ENCODE measurements at regions not wholly inside any gene's neighbourhood (a gene's known extent, or its start where the extent isn't known, plus 50 kb on each side); places are given as distances from the start of the nearest gene placed in this dataset.

DNA sequence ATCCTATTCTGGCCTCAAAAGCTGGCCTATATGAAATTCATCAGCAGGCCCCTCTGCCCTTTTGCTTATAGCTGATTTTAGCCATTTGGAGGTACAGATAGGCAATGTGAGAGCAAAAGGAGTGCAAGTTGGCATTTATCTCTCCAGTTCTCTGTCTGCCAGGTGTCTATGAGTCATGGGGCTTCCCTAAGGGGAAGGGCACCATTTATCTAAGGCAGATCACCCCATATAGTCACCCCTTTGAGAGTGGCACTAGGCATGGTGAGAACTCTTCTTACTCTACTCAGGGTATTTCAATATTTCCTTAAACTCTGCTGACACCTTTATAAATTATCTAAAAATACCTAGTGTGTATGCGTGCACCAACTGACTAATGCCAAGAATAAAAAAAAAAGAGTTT is 314.7 kb upstream of the CDH6 start:
- TF ChIP-seq, protein P1, sequence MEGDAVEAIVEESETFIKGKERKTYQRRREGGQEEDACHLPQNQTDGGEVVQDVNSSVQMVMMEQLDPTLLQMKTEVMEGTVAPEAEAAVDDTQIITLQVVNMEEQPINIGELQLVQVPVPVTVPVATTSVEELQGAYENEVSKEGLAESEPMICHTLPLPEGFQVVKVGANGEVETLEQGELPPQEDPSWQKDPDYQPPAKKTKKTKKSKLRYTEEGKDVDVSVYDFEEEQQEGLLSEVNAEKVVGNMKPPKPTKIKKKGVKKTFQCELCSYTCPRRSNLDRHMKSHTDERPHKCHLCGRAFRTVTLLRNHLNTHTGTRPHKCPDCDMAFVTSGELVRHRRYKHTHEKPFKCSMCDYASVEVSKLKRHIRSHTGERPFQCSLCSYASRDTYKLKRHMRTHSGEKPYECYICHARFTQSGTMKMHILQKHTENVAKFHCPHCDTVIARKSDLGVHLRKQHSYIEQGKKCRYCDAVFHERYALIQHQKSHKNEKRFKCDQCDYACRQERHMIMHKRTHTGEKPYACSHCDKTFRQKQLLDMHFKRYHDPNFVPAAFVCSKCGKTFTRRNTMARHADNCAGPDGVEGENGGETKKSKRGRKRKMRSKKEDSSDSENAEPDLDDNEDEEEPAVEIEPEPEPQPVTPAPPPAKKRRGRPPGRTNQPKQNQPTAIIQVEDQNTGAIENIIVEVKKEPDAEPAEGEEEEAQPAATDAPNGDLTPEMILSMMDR (IDR thresholded peaks at IDR 0.05): no peak
- Histone ChIP-seq H3K4me3 (no peak overlapping the region), H3K27me3 (no peaks in the 10 kb centered on the region), H3K4me1 (peaks cover 0 to 13% of the 10 kb centered on the region in 2 donors), H3K27ac (no peak overlapping the region), H3K9me3 (no peaks in the 10 kb centered on the region), H3K36me3 (no peaks in the 10 kb centered on the region)
- DNase-seq (ENCODE audit: low spot score): no peak

DNA sequence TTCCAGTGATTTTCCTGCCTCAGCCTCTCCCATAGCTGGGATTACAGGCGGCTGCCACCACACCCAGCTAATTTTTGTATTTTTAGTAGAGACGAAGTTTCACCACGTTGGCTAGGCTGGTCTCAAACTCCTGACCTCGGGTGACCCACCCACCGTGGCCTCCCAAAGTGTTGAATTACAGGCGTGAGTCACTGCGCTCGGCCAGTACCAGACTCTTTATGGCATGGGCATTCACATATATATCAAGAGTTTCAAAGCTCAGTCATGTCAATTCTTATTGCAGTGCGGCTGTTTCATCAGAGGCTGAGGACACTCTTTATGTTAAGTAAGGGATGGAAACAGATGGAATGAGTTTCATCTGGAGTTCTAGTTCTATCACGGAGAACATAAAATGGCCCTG is 315.2 kb upstream of the CDH6 start:
- no peak overlapping the region for H3K4me3 ChIP-seq
- TF ChIP-seq, protein P1 (IDR thresholded peaks at IDR 0.05): no peak
- no peaks in the 10 kb centered on the region for H3K27me3 ChIP-seq

DNA sequence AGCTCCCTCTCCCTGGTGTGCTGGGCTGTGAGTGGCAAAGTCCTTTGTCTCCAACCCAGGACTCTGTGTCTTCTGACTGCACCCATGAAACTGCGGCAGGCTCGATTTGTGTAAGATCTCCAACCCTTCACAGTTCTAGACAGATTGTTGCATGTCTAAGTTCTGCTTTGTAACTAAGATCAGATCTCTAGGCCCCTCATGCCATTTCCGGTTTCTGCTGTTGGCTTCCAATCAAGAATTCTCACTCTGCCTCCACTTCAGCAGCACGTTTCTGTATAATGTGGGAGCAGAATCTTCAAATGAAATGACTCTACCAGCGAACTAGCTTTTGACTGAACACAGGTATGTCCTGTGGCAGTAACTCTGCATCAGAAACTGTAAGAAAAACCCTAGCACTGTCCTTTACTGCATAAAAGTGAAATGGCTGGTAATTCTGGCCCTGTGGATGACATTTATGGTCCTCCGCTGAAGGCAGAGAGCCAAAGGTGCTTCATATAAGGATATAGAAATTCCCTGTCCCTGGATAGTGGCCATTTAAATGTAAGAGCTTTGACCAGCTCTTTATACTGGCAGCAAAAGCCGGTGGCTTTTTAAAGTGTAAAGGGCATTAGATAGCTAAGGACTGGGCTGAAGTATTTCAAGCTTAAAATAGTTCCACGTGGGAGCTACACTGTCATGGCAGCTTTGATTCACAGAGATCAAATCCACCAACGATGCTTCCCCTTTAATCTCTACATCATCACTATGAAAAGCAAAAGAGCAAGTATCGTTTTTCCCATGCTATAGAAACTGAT is 319.0 kb upstream of the CDH6 start:
- H3K27me3 ChIP-seq: no peaks in the 10 kb centered on the region
- peak overlapping the region in 1 of 2 donors; percentile 69 for H3K27ac ChIP-seq
- H3K9me3 ChIP-seq: no peaks in the 10 kb centered on the region
- no peak for DNase-seq (ENCODE audit: low spot score)
- H3K36me3 ChIP-seq: no peaks in the 10 kb centered on the region
- TF ChIP-seq, protein P1 (IDR thresholded peaks at IDR 0.05): no peak
- peaks cover 0 to 13% of the 10 kb centered on the region in 2 donors for H3K4me1 ChIP-seq
- H3K4me3 ChIP-seq: no peak overlapping the region

More for the DNA sequence above, 315.2 kb upstream of the CDH6 start:
- Histone ChIP-seq H3K27ac (no peak overlapping the region), H3K4me1 (peaks cover 0 to 13% of the 10 kb centered on the region in 2 donors), H3K36me3 (no peaks in the 10 kb centered on the region), H3K9me3 (no peaks in the 10 kb centered on the region)
- no peak for DNase-seq (ENCODE audit: low spot score)

DNA sequence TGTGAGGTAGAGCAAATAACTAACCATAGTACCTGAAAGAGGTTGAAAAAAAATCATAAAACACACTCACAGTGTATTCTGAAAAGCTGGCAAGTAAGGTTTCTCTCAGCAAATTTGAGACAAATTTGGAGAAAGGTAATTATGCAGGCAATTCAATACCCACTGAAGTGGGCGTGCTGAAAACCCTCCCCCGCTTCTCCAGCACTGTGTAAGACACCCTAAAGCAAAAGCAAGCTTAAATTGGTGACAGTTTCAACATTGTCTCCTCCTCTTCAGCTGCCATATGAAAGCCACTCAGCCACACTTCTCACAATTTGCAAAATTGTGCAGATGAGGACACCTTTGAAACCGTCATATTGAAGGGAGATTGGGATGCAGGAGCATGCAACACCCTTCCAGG is 322.3 kb upstream of the CDH6 start:
- no peak for DNase-seq (ENCODE audit: low spot score)
- Histone ChIP-seq H3K27ac (no peak overlapping the region), H3K9me3 (no peaks in the 10 kb centered on the region), H3K36me3 (no peaks in the 10 kb centered on the region), H3K4me3 (no peak overlapping the region), H3K4me1 (peaks cover 0 to 13% of the 10 kb centered on the region in 2 donors), H3K27me3 (no peaks in the 10 kb centered on the region)
- TF ChIP-seq, protein P1 (IDR thresholded peaks at IDR 0.05): no peak

DNA sequence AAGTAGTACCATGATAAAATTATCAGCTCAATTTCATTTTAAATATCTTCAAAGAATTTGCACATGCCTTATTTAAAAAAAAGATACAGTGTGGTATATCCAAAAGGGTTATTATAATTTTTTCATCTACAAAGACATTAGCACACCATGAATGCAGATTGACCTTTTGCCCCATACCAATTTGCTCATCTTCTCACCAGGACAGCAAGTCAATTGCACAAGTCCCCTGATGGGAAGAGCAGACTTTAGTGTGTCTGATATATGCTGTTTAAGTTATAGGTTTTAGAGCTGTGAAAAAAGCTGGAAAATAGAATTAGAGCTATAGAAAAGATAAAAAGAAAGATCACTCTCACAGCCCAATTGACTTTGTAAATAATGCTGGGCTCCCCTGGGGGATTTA is 325.8 kb upstream of the CDH6 start:
- Histone ChIP-seq H3K9me3 (no peaks in the 10 kb centered on the region), H3K36me3 (no peaks in the 10 kb centered on the region), H3K4me3 (no peak overlapping the region), H3K27ac (no peak overlapping the region), H3K27me3 (no peaks in the 10 kb centered on the region), H3K4me1 (no peaks in the 10 kb centered on the region)
- DNase-seq (ENCODE audit: low spot score): no peak
- TF ChIP-seq, protein P1 (IDR thresholded peaks at IDR 0.05): no peak

DNA sequence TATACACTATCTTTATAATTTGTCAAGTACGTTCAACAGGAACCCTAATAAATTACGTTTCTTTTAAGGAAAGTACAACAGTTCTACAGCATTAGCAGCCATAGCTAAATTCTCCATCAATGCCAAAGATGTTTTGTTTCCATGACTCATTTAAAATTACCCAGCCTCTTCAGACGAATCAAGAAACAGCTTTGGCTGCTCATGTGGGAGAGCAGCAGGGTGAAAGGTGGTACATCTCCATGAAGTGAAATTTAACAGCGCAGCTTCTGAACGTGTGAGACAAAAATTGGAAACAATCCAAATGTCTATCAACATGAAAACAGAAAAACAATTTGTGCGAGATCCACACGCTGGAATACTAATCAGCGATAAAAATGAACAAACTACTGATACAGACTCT is 327.3 kb upstream of the CDH6 start:
- TF ChIP-seq, protein P1 (IDR thresholded peaks at IDR 0.05): no peak
- Histone ChIP-seq H3K27me3 (no peaks in the 10 kb centered on the region), H3K9me3 (no peaks in the 10 kb centered on the region), H3K4me1 (no peaks in the 10 kb centered on the region), H3K4me3 (no peak overlapping the region), H3K27ac (peak overlapping the region in 1 of 2 donors; percentile 24), H3K36me3 (no peaks in the 10 kb centered on the region)
- no peak for DNase-seq (ENCODE audit: low spot score)
